Liver (tissue), 3 donors: ENCODE measurements at regions not wholly inside any gene's neighbourhood (a gene's known extent, or its start where the extent isn't known, plus 50 kb on each side); places are given as distances from the start of the nearest gene placed in this dataset.

ENCODE experiments used
- CTCF ChIP-seq: fragments of 150-350 bp; IDR thresholded peaks from 2 replicates; pipeline ENCODE4 v1.5.1; 2017; ENCODE audit warnings: improper control_type of control experiment, low read depth, low read length; ENCODE audit not compliant: missing input control
- FOXA1 ChIP-seq: IDR thresholded peaks from 2 replicates; pipeline ENCODE4 v1.6.1; 2016; ENCODE audit warnings: antibody characterized with exemption
- MAX ChIP-seq: IDR thresholded peaks from 2 replicates; pipeline ENCODE4 v1.6.1; 2016; ENCODE audit warnings: antibody characterized with exemption
- RAD21 ChIP-seq, 2 donors: IDR thresholded peaks; 2 replicates each; pipeline ENCODE4 v1.6.1; 2016; ENCODE audit warnings: antibody characterized with exemption in 2 of 2, mild to moderate bottlenecking in 2 of 2
- REST ChIP-seq: IDR thresholded peaks from 2 replicates; pipeline ENCODE4 v1.6.1; 2016; ENCODE audit warnings: antibody characterized with exemption, mild to moderate bottlenecking
- YY1 ChIP-seq: IDR thresholded peaks from 2 replicates; pipeline ENCODE4 v1.6.1; 2016; ENCODE audit warnings: antibody characterized with exemption, mild to moderate bottlenecking
- donor health status: healthy.
- donor health status: healthy.

DNA sequence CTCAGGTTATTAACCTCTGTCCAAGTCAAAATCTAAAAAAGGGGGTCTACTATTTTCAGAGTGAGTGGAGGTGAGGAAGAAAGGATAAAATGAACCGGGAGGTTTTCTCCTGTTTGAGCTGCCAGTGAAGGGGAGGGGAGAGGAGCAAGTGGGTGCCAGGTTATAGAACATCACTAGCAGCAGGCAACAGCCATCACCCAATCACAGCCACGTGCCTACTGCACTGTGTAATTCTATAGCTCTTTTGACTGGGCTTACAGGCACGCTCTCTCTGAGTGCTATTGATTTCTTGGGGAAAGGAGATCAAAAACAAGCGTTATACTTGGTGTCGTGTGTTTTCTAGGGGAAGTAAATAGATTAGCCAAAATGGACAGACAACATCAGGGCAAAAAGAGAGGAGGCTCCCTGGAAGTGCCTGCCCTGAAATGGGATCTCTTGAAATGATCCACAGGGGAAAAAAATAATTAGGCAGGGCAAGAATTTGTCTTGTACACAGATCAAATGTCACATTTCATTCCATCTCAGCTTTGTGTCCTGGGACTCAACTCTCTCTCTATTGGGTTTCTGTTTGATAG lies 300.5 kb upstream of the LCORL start:
- TF ChIP-seq MAX (no peak), CTCF (no peak), FOXA1 (no peak), REST (no peak), YY1 (no peak), RAD21 (IDR thresholded peaks at IDR 0.05) (no peak)
